ENCODE measurements at regions not wholly inside any gene's neighbourhood (a gene's known extent, or its start where the extent isn't known, plus 50 kb on each side); places are given as distances from the start of the nearest gene placed in this dataset.

DNA sequence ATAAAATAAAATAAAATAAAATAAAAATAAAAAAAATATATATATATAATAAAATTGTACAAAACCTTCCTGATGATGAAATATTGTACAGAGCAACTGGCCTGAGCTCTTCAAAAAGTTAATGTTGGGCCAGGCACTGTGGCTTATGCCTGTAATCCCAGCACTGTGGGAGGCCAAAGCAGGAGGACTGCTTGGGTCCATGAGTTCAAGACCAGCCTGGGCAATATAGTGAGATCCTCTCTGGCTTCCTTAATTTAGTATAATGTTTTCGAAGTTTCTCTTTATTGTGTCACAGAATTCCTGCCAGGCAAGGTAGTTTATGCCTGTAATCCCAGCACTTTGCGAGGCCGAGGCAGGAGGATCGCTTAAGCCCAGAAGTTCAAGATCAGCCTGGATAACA, 113.9 kb upstream of the SALL4 start:
- no peak for DNase-seq (ENCODE audit: extremely low spot score)
- CTCF ChIA-PET: no interaction called here
- TF ChIP-seq FOXK2 (IDR thresholded peaks at IDR 0.05) (no peak), FOXM1 (IDR thresholded peaks at IDR 0.05; ENCODE audit: borderline replicate concordance) (no peak), L3MBTL2 (conservative IDR thresholded peaks at IDR 0.05) (no peak), PKNOX1 (IDR thresholded peaks at IDR 0.05) (no peak), CTBP1 (IDR thresholded peaks at IDR 0.05; ENCODE audit: borderline replicate concordance) (no peak), NFRKB (IDR thresholded peaks at IDR 0.05) (no peak), FOXA1 (IDR thresholded peaks at IDR 0.05) (no peak), LEF1 (IDR thresholded peaks at IDR 0.05; ENCODE audit: borderline replicate concordance) (no peak), SUZ12 (IDR thresholded peaks at IDR 0.05) (no peak)
- POLR2A ChIA-PET: no interaction called here

- DNase-seq (ENCODE audit: extremely low spot score): no peak
- TF ChIP-seq ARNT (IDR thresholded peaks at IDR 0.05) (no peak), ZNF384 (IDR thresholded peaks at IDR 0.05) (no peak), SP1 (IDR thresholded peaks at IDR 0.05) (no peak), SUZ12 (IDR thresholded peaks at IDR 0.05) (no peak), L3MBTL2 (conservative IDR thresholded peaks at IDR 0.05) (no peak)
- CTCF ChIA-PET: interaction anchor here (0.7 kb wide), 1 partner anchor 33 kb away, joined by 8 read pairs; no protein-coding TSS in a partner anchor
- POLR2A ChIA-PET: no interaction called here
These were observed 112.4 kb upstream of the SALL4 start for GRCh38 chr20:51914758-51915157.

DNA sequence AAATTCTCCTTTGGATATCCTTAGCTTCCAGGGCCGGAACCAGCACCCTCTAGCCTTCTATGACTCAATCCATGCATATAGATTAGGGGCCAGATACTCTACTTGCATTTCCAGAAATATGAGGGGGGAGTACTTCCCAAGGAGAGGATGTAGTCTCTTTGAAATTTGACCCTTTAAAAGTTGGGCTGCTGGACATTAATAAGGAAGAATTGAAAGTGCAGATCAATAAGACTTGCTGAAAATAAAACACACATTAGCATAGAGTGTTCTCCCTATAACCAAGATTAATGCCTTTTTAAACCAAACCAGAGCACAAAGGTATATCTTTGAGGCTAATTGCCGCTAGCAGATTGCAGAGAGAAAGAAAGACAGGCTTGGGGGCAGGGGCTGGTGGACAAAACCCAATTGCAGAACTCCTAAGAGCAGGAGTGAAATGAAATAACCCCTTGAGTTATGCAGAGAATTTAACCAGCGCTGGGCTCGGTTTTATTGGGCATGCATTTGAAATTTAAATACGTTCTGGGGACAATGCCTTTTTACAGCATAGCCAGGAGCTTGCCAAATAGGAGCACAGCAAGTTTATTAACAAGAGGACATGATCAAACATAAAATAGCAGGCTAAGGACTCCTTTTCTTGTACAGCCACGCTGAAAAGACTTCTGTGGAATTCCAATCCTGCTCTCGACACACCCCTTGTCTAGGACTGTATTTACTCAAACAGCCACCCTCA, 108.2 kb upstream of the SALL4 start:
- no peak for TF ChIP-seq ZNF384 (IDR thresholded peaks at IDR 0.05)
- TF ChIP-seq NFRKB (IDR thresholded peaks at IDR 0.05): no peak
- no peak for TF ChIP-seq ARNT (IDR thresholded peaks at IDR 0.05)
- no peak for TF ChIP-seq CTBP1 (IDR thresholded peaks at IDR 0.05; ENCODE audit: borderline replicate concordance)
- TF ChIP-seq BHLHE40 (IDR thresholded peaks at IDR 0.05; ENCODE audit: borderline replicate concordance): no peak
- ChIA-PET POLR2A (no interaction called here), CTCF (no interaction called here)
- DNase-seq (ENCODE audit: extremely low spot score): no peak

GRCh38 chr20:51906679-51907078, 104.4 kb upstream of the SALL4 start:
- CTCF ChIA-PET: no interaction called here
- POLR2A ChIA-PET: no interaction called here

DNA sequence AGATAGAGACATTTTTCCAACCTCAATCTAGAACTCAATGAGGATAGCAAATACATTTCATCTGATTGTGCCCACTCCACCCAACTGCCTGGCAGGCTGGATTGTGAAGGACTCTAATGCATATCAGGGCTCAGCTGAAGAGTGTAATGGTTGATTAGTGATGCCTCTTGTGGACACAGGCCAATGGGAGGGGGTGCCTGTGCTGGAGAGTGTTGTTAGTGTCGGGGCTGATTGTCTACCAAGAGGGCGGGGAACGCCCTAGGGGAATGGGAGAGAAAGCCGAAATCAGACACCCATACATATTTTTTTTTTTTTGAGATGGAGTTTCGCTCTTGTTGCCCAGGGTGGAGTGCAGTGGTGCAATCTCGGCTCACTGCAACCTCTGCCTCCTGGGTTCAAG, 103.7 kb upstream of the SALL4 start:
- no peak for DNase-seq (ENCODE audit: extremely low spot score)
- no peak for TF ChIP-seq LEF1 (IDR thresholded peaks at IDR 0.05; ENCODE audit: borderline replicate concordance)
- ChIA-PET POLR2A (no interaction called here), CTCF (no interaction called here)

More at GRCh38 chr20:51906679-51907078, 104.4 kb upstream of the SALL4 start:
- no peak for TF ChIP-seq BHLHE40 (IDR thresholded peaks at IDR 0.05; ENCODE audit: borderline replicate concordance)
- TF ChIP-seq ELF4 (IDR thresholded peaks at IDR 0.05): no peak
- no peak for TF ChIP-seq FOXM1 (IDR thresholded peaks at IDR 0.05; ENCODE audit: borderline replicate concordance)
- no peak for TF ChIP-seq TARDBP (IDR thresholded peaks at IDR 0.05)
- TF ChIP-seq NFRKB (IDR thresholded peaks at IDR 0.05): no peak
- TF ChIP-seq SP1 (IDR thresholded peaks at IDR 0.05): no peak
- TF ChIP-seq SUZ12 (IDR thresholded peaks at IDR 0.05): no peak
- TF ChIP-seq ARNT (IDR thresholded peaks at IDR 0.05): no peak
- TF ChIP-seq HDGF (IDR thresholded peaks at IDR 0.05; ENCODE audit: borderline replicate concordance): no peak
- TF ChIP-seq FOXK2 (IDR thresholded peaks at IDR 0.05): no peak
- TF ChIP-seq LEF1 (IDR thresholded peaks at IDR 0.05; ENCODE audit: borderline replicate concordance): no peak
- no peak for TF ChIP-seq FOXA1 (IDR thresholded peaks at IDR 0.05)
- no peak for TF ChIP-seq PKNOX1 (IDR thresholded peaks at IDR 0.05)
- TF ChIP-seq CTBP1 (IDR thresholded peaks at IDR 0.05; ENCODE audit: borderline replicate concordance): no peak
- DNase-seq (ENCODE audit: extremely low spot score): no peak

GRCh38 chr20:51902933-51903332, 100.6 kb upstream of the SALL4 start:
- ChIA-PET POLR2A (no interaction called here), CTCF (no interaction called here)
- no peak for DNase-seq (ENCODE audit: extremely low spot score)

DNA sequence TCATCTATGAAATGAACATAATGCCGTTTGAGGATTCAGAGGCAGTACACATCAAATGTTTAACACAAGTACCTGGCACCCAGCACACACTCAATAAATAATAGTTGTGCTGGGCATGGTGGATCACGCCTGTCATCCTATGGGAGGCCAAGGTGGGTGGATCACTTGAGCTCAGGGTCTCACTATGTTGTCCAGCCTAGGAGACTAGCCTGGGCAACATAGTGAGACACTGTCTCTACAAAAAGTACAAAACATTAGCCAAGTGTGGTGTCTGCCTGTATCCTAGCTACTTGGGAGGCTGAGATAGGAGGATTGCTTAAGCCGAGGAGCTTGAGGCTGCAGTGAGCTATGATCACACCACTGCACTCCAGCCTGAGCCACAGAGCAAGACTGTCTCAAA, 98.1 kb upstream of the SALL4 start:
- no peak for DNase-seq (ENCODE audit: extremely low spot score)
- ChIA-PET POLR2A (no interaction called here), CTCF (no interaction called here)
- TF ChIP-seq SUZ12 (IDR thresholded peaks at IDR 0.05) (no peak), PKNOX1 (IDR thresholded peaks at IDR 0.05) (no peak)

More at GRCh38 chr20:51902933-51903332, 100.6 kb upstream of the SALL4 start:
- no peak for TF ChIP-seq ZNF384 (IDR thresholded peaks at IDR 0.05)
- TF ChIP-seq PKNOX1 (IDR thresholded peaks at IDR 0.05): peak; percentile 19; the same call in 1 of the 2 replicates
